ENCODE measurements at regions not wholly inside any gene's neighbourhood (a gene's known extent, or its start where the extent isn't known, plus 50 kb on each side); places are given as distances from the start of the nearest gene placed in this dataset.

DNA sequence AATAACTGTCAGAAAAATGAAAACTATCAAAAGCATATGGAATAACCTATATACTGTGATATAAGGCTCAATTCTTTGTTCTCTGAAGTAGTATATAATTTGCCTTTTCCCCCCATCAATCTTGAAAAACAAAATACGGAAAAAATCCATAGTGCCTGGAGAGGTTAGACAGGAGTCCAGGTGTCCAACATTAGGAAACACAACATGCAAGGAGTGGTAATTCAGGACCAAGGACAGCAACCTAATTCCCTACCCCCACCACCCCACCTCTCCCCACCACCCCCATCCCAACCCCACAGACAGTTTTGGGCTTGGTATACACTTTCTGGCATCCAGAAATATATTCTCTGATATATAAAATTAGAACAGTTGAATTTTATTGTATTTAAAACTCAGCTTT is 55.1 kb upstream of the SLC25A26 start:
- DNase-seq (ENCODE audit: low read depth) = no peak
- TF ChIP-seq, protein P1, sequence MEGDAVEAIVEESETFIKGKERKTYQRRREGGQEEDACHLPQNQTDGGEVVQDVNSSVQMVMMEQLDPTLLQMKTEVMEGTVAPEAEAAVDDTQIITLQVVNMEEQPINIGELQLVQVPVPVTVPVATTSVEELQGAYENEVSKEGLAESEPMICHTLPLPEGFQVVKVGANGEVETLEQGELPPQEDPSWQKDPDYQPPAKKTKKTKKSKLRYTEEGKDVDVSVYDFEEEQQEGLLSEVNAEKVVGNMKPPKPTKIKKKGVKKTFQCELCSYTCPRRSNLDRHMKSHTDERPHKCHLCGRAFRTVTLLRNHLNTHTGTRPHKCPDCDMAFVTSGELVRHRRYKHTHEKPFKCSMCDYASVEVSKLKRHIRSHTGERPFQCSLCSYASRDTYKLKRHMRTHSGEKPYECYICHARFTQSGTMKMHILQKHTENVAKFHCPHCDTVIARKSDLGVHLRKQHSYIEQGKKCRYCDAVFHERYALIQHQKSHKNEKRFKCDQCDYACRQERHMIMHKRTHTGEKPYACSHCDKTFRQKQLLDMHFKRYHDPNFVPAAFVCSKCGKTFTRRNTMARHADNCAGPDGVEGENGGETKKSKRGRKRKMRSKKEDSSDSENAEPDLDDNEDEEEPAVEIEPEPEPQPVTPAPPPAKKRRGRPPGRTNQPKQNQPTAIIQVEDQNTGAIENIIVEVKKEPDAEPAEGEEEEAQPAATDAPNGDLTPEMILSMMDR (conservative IDR thresholded peaks at IDR 0.05; ENCODE audit: low read depth, low read length) = no peak
- no peak overlapping the region for H3K4me3 ChIP-seq (ENCODE audit: low read depth, low read length)

DNA sequence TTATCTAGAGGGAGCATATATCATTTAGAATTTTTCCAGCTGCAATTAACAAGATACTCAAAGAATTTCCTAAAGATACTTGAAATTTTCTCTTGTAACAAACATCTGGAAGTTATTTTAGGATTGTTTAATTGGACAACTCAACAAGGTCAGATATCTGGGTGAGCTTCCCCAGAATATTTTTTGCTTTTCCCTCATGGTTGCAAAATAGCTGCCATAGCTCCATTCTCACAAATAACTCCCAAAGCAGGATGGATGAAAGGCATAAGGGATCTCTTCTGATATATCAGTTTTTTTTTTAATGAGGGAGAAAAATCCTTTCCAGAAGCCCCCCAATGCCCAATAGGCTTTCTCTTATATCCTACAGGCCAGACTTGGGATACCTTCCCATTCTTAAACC is 56.6 kb upstream of the SLC25A26 start:
- no peak overlapping the region for H3K4me3 ChIP-seq (ENCODE audit: low read depth, low read length)
- no peak for DNase-seq (ENCODE audit: low read depth)
- TF ChIP-seq, protein P1 (conservative IDR thresholded peaks at IDR 0.05; ENCODE audit: low read depth, low read length) = no peak

DNA sequence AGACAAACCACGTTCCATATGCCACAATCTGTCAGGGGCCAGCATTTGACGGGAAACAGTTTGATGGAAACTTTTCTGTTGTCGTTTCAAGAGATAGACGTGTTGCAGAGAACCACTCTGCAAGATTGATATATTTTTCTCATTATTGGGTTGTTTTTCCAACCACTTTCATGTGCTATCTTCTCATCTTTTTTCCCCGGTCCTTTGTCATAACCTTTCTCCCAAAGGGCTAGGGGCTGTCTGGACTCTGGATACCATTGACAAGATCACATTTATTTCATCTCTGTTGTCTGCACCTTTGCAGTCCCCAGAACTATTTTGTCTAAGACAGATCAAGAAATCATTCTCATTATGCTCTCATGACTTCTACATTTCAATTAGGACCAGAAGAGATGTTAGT is 57.6 kb upstream of the SLC25A26 start:
- TF ChIP-seq, protein P1 (conservative IDR thresholded peaks at IDR 0.05; ENCODE audit: low read depth, low read length) = no peak
- DNase-seq (ENCODE audit: low read depth) = no peak
- H3K4me3 ChIP-seq (ENCODE audit: low read depth, low read length) = no peak overlapping the region

DNA sequence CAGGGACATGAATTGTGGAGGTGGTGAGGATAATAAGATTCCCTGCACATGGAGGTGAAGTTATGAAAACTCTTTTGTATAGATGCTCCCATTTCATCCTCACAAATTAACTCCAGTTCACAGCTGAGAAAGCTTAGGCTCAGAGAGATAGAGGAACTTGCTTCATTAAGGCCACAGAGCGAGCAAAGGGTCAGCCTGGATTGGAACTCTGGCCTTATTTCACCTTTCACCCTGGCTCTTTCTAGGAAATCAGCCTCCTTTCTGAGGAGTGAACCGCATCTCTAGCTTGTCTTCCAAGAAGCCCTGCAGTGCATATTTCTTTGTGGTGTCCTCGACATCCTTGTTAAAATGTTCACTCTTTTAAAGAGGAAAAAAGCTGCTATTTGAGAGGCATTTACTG is 58.0 kb upstream of the SLC25A26 start:
- no peak overlapping the region for H3K4me3 ChIP-seq (ENCODE audit: low read depth, low read length)
- no peak for DNase-seq (ENCODE audit: low read depth)
- TF ChIP-seq, protein P1 (conservative IDR thresholded peaks at IDR 0.05; ENCODE audit: low read depth, low read length) = no peak

DNA sequence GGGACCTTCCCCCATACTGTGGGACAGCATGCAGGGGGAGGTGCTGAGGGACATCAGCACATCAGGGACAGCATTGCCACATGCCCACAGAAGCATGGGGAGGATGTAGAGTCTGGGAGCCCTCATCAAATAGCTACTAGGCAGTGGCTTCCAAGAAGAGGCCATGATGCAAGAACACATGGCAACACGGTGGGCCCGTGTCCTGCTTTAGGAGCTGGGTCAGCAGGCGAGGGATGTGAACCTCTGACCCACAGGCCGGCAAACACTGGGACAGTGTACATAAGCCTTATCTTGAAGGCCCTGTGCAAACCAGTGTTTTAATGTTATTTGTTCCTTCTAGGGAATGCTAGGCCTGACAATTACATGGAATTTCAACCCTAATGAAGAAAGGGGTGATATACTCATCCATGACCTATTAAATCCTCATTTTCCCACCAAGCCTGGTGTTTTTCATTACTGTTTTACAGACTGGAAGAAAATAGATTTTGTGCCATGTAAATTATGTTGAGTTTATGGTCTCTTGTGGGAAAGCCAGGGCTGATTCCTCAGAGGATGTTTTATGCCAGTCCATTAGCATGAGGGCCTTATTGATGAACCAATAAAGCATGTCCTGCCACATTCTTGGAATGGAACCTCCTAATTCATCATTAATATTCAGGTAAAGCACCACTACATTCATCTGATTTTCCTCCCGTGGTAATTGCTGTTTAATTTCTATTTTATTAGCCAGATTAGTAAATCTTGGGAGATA is 61.7 kb upstream of the SLC25A26 start:
- DNase-seq (ENCODE audit: low read depth) = no peak
- no peak overlapping the region for H3K4me3 ChIP-seq (ENCODE audit: low read depth, low read length)
- TF ChIP-seq, protein P1 (conservative IDR thresholded peaks at IDR 0.05; ENCODE audit: low read depth, low read length) = no peak

DNA sequence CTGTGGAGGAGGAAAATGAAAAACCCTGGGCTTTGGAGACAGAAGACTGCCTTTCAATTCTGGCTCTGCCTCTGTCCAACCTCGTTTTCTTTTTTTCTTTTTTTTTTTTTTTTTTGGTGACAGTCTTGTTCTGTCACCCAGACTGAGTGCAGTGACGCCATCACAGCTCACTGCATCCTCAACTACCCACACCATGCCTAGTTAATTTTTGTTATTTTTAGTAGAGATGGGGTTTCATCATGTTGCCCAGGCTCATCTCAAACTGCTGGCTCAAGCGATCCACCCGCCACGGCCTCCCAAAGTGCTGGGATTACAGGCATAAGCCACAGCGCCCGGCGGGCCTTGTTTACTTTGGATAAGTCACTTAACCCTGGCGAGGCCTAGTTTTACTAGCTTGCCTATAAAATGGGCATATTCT is 66.3 kb upstream of the SLC25A26 start:
- TF ChIP-seq, protein P1 (conservative IDR thresholded peaks at IDR 0.05; ENCODE audit: low read depth, low read length) = no peak
- peak overlapping the region; percentile 49 for H3K4me3 ChIP-seq (ENCODE audit: low read depth, low read length)
- no peak for DNase-seq (ENCODE audit: low read depth)

Measured in epithelial cell of proximal tubule (primary cell).